GM12878 (cell line): ENCODE measurements at regions not wholly inside any gene's neighbourhood (a gene's known extent, or its start where the extent isn't known, plus 50 kb on each side); places are given as distances from the start of the nearest gene placed in this dataset.

Source experiments
- ATAC-seq: fragments of 200-7000 bp; cut with Tn5 transposase; 3 replicates; pipeline ENCODE4 v1.9.1; 2020; ENCODE audit warnings: mild to moderate bottlenecking, moderate library complexity
- BruUV-seq: library from RNA; stranded (reverse); fragments of 400-500 nt; replicated peaks from 2 replicates; lab custom pipeline; 2021; lab: Mats Ljungman, UMichigan
- CTCF ChIA-PET: fragments of 300-600 bp; sonication (Branson Sonifier 250); formaldehyde crosslinking; extraction: SDS; loops from one replicate; lab custom pipeline; 2021; ENCODE audit warnings: inconsistent platforms; lab: Yijun Ruan, JAX
- POLR2A ChIA-PET: fragments of 350-600 bp; formaldehyde crosslinking; extraction: SDS; loops from one replicate; lab custom pipeline; 2021; ENCODE audit warnings: inconsistent platforms; lab: Charles Lee
- RAD21 ChIA-PET: fragments of 300-600 bp; sonication (Branson Sonifier 250); formaldehyde crosslinking; loops from one replicate; lab custom pipeline; 2023; ENCODE audit warnings: antibody characterized with exemption; ENCODE audit not compliant: unreplicated experiment; lab: Charles Lee
- SMC1A ChIA-PET: fragments of 300-600 bp; sonication (Branson Sonifier 250); formaldehyde crosslinking; loops from one replicate; lab custom pipeline; 2023; ENCODE audit not compliant: unreplicated experiment, uncharacterized antibody; lab: Charles Lee
- DNase-seq: peaks from one replicate; pipeline ENCODE4 v3.0.0-alpha.2; 2011; ENCODE audit warnings: low read depth, low spot score
- FAIRE-seq: peaks from 3 replicates; lab custom pipeline; 2011; peaks lifted over from hg19 to GRCh38; lab: Jason Lieb, UNC
- H2AFZ ChIP-seq: 2 replicates; pipeline ENCODE4 v1.6.0; 2011; ENCODE audit warnings: low read depth, low read length, control low read depth; ENCODE audit not compliant: control insufficient read depth
- H3K27ac ChIP-seq: 2 replicates; pipeline ENCODE4 v1.5.1; 2011; ENCODE audit warnings: control low read depth; ENCODE audit not compliant: control insufficient read depth, insufficient read depth
- H3K27me3 ChIP-seq, 2 experiments: replicated peaks in 1 of 2; 2 replicates each; pipeline versions ENCODE4 v1.6.0 to v1.6.1; 2011; ENCODE audit warnings: low read length in 1 of 2; ENCODE audit not compliant: control insufficient read depth in 2 of 2, insufficient read depth in 2 of 2
- H3K36me3 ChIP-seq, 2 experiments: 2 replicates each; pipeline ENCODE4 v1.5.1; 2011; ENCODE audit warnings: low read length in 1 of 2; ENCODE audit not compliant: control insufficient read depth in 2 of 2, insufficient read depth in 2 of 2
- H3K4me1 ChIP-seq: 2 replicates; pipeline ENCODE4 v1.6.1; 2011; ENCODE audit warnings: mild to moderate bottlenecking, low read length, moderate library complexity, mixed read lengths; ENCODE audit not compliant: control insufficient read depth, insufficient read depth
- H3K4me2 ChIP-seq: 2 replicates; pipeline ENCODE4 v1.6.0; 2011; ENCODE audit warnings: control low read depth; ENCODE audit not compliant: control insufficient read depth, insufficient read depth
- H3K4me3 ChIP-seq: fragments of 200-600 bp; sonication (generic); 2 replicates; pipeline ENCODE4 v1.5.1; 2016
- H3K79me2 ChIP-seq: 2 replicates; pipeline ENCODE4 v1.6.0; 2011; ENCODE audit warnings: low read length; ENCODE audit not compliant: control insufficient read depth, insufficient read depth
- H3K9ac ChIP-seq: 2 replicates; pipeline ENCODE4 v1.8.0; 2011; ENCODE audit warnings: low read length, control low read depth, mixed read lengths; ENCODE audit not compliant: control insufficient read depth, insufficient read depth
- H3K9me3 ChIP-seq: replicated peaks from 3 replicates; pipeline ENCODE4 v1.5.1; 2011; ENCODE audit warnings: mild to moderate bottlenecking, low read length; ENCODE audit not compliant: control insufficient read depth, insufficient read depth
- H4K20me1 ChIP-seq: 2 replicates; pipeline ENCODE4 v1.6.0; 2011; ENCODE audit not compliant: control insufficient read depth, insufficient read depth
- ESRRA ChIP-seq: IDR thresholded peaks from 2 replicates; pipeline ENCODE4 v1.6.1; 2012; ENCODE audit warnings: mild to moderate bottlenecking, low read length, improper control_type of control experiment
- HCFC1 ChIP-seq: fragments of 150-350 bp; IDR thresholded peaks from 2 replicates; pipeline ENCODE4 v1.6.1; 2014; ENCODE audit warnings: low read length
- HDGF ChIP-seq: fragments of 450-650 bp; IDR thresholded peaks from 2 replicates; pipeline ENCODE4 v1.6.1; 2016; ENCODE audit warnings: antibody characterized with exemption
- IRF4 ChIP-seq: IDR thresholded peaks from 2 replicates; pipeline ENCODE4 v1.6.1; 2011; ENCODE audit warnings: low read depth, low read length
- JUND ChIP-seq: IDR thresholded peaks from 2 replicates; pipeline ENCODE4 v1.6.1; 2012; ENCODE audit warnings: low read depth, mild to moderate bottlenecking, low read length, improper control_type of control experiment, moderate library complexity
- MYC ChIP-seq: IDR thresholded peaks from 2 replicates; pipeline ENCODE4 v1.6.1; 2011; ENCODE audit warnings: mild to moderate bottlenecking, low read length, moderate library complexity, inconsistent platforms; ENCODE audit not compliant: insufficient read depth, insufficient replicate concordance, insufficient read length, severe bottlenecking
- PAX8 ChIP-seq: fragments of 450-650 bp; IDR thresholded peaks from 2 replicates; pipeline ENCODE4 v1.6.1; 2017; ENCODE audit warnings: mild to moderate bottlenecking, moderate library complexity
- POLR2AphosphoS5 ChIP-seq: IDR thresholded peaks from 2 replicates; pipeline ENCODE4 v1.6.1; 2011; ENCODE audit warnings: mild to moderate bottlenecking, low read length, inconsistent platforms
- POU2F2 ChIP-seq: IDR thresholded peaks from 3 replicates; pipeline ENCODE4 v1.6.1; 2011; ENCODE audit warnings: low read depth, mild to moderate bottlenecking, low read length, borderline replicate concordance
- RB1 ChIP-seq: fragments of 450-650 bp; formaldehyde crosslinking; IDR thresholded peaks from 2 replicates; pipeline ENCODE4 v1.6.1; 2017; ENCODE audit warnings: mild to moderate bottlenecking, borderline replicate concordance
- SMAD1 ChIP-seq: fragments of 450-650 bp; IDR thresholded peaks from 2 replicates; pipeline ENCODE4 v1.6.1; 2018; ENCODE audit warnings: mild to moderate bottlenecking, low read depth; ENCODE audit not compliant: partially characterized antibody
- SMAD5 ChIP-seq: IDR thresholded peaks from 2 replicates; pipeline ENCODE4 v1.6.1; 2016; ENCODE audit warnings: antibody characterized with exemption, low read depth
- SMC3 ChIP-seq: IDR thresholded peaks from 2 replicates; pipeline ENCODE4 v1.6.1; 2011; ENCODE audit warnings: low read length, improper control_type of control experiment, borderline replicate concordance
- SPI1 ChIP-seq: IDR thresholded peaks from 2 replicates; pipeline ENCODE4 v1.6.1; 2011; ENCODE audit warnings: low read depth, mild to moderate bottlenecking, low read length, moderate library complexity, borderline replicate concordance; ENCODE audit not compliant: insufficient read depth
- SUPT20H ChIP-seq: IDR thresholded peaks from 2 replicates; pipeline ENCODE4 v1.6.1; 2011; ENCODE audit warnings: low read depth, mild to moderate bottlenecking, low read length, moderate library complexity, borderline replicate concordance; ENCODE audit not compliant: control insufficient read depth
- ZNF217 ChIP-seq: fragments of 450-650 bp; IDR thresholded peaks from 2 replicates; pipeline ENCODE4 v1.6.1; 2017; ENCODE audit warnings: antibody characterized with exemption, mild to moderate bottlenecking
- ZNF687 ChIP-seq: fragments of 450-650 bp; IDR thresholded peaks from 2 replicates; pipeline ENCODE4 v1.6.1; 2017; ENCODE audit warnings: mild to moderate bottlenecking, moderate library complexity
- ZSCAN29 ChIP-seq: fragments of 450-650 bp; IDR thresholded peaks from 2 replicates; pipeline ENCODE4 v1.6.1; 2017; ENCODE audit warnings: mild to moderate bottlenecking, moderate library complexity
- WGBS: methylation state at CpG from one replicate; pipeline ENCODE4 v1.1.6; 2016; ENCODE audit warnings: low lambda C conversion rate; ENCODE audit not compliant: insufficient replicate concordance, insufficient coverage; ENCODE audit errors: missing lambda C conversion rate; 5-methylcytosine and 5-hydroxymethylcytosine counted together
- in situ Hi-C: fragments of 300-500 bp; cut with MboI; formaldehyde crosslinking; loops from 9 replicates; pipeline ENCODE4 v1.14.3; 2018; ENCODE audit warnings: mixed read lengths
- intact Hi-C: fragments of 100-400 bp; cut with micrococcal nuclease; formaldehyde crosslinking; loops from one replicate; pipeline ENCODE4 v1.14.2; 2022; ENCODE audit not compliant: unreplicated experiment
- TF ChIP-seq, protein P1 (sequence below): fragments of 450-650 bp; IDR thresholded peaks from 2 replicates; pipeline ENCODE4 v1.6.1; 2016; ENCODE audit warnings: mild to moderate bottlenecking

GRCh38 chr6:12493446-12493845, 203.3 kb downstream of the EDN1 start:
- POLR2A ChIA-PET, result interaction anchor here (0.7 kb wide), 2 partner anchors 9 to 21 kb away, joined by 3 to 4 read pairs; no protein-coding TSS in a partner anchor
- CTCF ChIA-PET, result interaction anchor here (1.6 kb wide), 1 partner anchor 10 kb away, joined by 3 read pairs; no protein-coding TSS in a partner anchor
- no peaks in the 10 kb centered on the region for H3K27me3 ChIP-seq
- RAD21 ChIA-PET, result interaction anchor here (0.7 to 1.0 kb wide), 2 partner anchors 10 to 53 kb away, joined by 3 read pairs; no protein-coding TSS in a partner anchor
- FAIRE-seq, result no peak
- no peaks in the 10 kb centered on the region for H3K36me3 ChIP-seq
- no peak for TF ChIP-seq SMC3
- no peak for TF ChIP-seq RB1
- TF ChIP-seq IRF4, result no peak
- TF ChIP-seq MYC, result no peak
- no peak for TF ChIP-seq ZNF217
- TF ChIP-seq HCFC1, result no peak
- TF ChIP-seq PAX8, result no peak
- TF ChIP-seq JUND, result no peak
- no peak for TF ChIP-seq POLR2AphosphoS5
- TF ChIP-seq SPI1, result no peak
- no peak for TF ChIP-seq POU2F2
- no peak for TF ChIP-seq ESRRA
- TF ChIP-seq, protein P1, sequence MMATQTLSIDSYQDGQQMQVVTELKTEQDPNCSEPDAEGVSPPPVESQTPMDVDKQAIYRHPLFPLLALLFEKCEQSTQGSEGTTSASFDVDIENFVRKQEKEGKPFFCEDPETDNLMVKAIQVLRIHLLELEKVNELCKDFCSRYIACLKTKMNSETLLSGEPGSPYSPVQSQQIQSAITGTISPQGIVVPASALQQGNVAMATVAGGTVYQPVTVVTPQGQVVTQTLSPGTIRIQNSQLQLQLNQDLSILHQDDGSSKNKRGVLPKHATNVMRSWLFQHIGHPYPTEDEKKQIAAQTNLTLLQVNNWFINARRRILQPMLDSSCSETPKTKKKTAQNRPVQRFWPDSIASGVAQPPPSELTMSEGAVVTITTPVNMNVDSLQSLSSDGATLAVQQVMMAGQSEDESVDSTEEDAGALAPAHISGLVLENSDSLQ, result no peak
- no peak for TF ChIP-seq ZNF687
- no peak for TF ChIP-seq SUPT20H
- TF ChIP-seq SMAD1, result no peak
- no peak for TF ChIP-seq HDGF
- no peak for TF ChIP-seq ZSCAN29
- no peak for TF ChIP-seq SMAD5
- ATAC-seq, result no peak
- intact Hi-C loops (no loop called here), in situ Hi-C loops (no loop called here)
- H2AFZ ChIP-seq, result no peak overlapping the region
- no peak for DNase-seq
- no peaks in the 10 kb centered on the region for H3K4me1 ChIP-seq
- BruUV-seq, result no TSS peak
- WGBS, result 90% methylated on average over 4 of the region's 4 CpGs
- no peaks in the 10 kb centered on the region for H4K20me1 ChIP-seq
- SMC1A ChIA-PET, result interaction anchor here (0.6 to 1.5 kb wide), 2 partner anchors 9 to 16 kb away, joined by 3 to 4 read pairs; no protein-coding TSS in a partner anchor
- no peak overlapping the region for H3K4me2 ChIP-seq
- no peak overlapping the region for H3K4me3 ChIP-seq
- no peaks in the 10 kb centered on the region for H3K79me2 ChIP-seq
- no peak overlapping the region for H3K27ac ChIP-seq
- H3K9ac ChIP-seq, result no peak overlapping the region
- H3K9me3 ChIP-seq, result no peaks in the 10 kb centered on the region; the same call in 2 of the 3 replicates
